ENCODE measurements at regions not wholly inside any gene's neighbourhood (a gene's known extent, or its start where the extent isn't known, plus 50 kb on each side); places are given as distances from the start of the nearest gene placed in this dataset.
A peak's percentile ranks its signal among the peaks of the same experiment; 100 is the strongest.

DNA sequence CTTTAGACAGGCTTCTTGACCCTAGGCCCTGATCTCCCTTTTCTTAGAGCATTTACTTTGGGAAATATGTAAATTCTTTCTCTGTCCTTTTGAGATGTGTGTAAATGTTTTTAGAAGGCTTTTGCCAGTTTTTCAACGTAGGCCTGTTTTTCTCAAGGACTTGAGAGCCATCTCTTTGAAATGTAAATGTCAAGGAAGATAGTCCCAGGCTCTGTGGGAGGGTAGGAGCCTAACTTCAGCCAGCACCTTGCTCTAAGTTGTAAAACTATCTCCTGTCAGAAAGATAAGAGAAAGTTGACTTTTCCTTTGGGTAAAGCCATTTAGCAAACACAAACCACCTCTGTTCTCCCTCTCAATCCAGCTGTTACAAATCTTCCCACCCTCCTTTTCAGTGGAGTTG lies 219.8 kb downstream of the RPS29 start:
- H3K27ac ChIP-seq = no peak overlapping the region
- H3K36me3 ChIP-seq = no peaks in the 10 kb centered on the region
- H3K4me1 ChIP-seq = no peaks in the 10 kb centered on the region
- H3K27me3 ChIP-seq = no peaks in the 10 kb centered on the region
- DNase-seq = no peak
- no peaks in the 10 kb centered on the region for H3K9me3 ChIP-seq (replicated peaks)
- no peak overlapping the region for H3K4me3 ChIP-seq

DNA sequence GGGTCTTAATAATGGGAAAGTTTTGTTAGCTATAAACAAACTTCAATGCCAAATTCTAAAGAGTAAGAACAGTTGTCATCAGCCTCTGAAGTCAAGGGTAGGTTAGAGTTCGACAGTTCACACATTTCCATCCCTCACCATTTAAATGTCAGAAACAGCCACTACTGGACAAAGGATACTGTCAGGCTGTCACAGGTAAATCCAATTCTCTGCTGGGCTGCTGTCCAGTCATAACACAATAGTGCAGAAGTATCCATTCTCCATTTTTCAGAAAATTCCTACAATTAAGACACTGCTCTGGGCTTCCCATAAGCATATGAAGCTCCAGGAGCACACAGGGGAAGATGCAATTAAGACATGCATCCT lies 221.4 kb downstream of the RPS29 start:
- no peaks in the 10 kb centered on the region for H3K9me3 ChIP-seq (replicated peaks)
- no peak overlapping the region for H3K27ac ChIP-seq
- no peak for DNase-seq
- H3K27me3 ChIP-seq = no peaks in the 10 kb centered on the region
- no peak overlapping the region for H3K4me3 ChIP-seq
- no peaks in the 10 kb centered on the region for H3K36me3 ChIP-seq
- no peaks in the 10 kb centered on the region for H3K4me1 ChIP-seq

DNA sequence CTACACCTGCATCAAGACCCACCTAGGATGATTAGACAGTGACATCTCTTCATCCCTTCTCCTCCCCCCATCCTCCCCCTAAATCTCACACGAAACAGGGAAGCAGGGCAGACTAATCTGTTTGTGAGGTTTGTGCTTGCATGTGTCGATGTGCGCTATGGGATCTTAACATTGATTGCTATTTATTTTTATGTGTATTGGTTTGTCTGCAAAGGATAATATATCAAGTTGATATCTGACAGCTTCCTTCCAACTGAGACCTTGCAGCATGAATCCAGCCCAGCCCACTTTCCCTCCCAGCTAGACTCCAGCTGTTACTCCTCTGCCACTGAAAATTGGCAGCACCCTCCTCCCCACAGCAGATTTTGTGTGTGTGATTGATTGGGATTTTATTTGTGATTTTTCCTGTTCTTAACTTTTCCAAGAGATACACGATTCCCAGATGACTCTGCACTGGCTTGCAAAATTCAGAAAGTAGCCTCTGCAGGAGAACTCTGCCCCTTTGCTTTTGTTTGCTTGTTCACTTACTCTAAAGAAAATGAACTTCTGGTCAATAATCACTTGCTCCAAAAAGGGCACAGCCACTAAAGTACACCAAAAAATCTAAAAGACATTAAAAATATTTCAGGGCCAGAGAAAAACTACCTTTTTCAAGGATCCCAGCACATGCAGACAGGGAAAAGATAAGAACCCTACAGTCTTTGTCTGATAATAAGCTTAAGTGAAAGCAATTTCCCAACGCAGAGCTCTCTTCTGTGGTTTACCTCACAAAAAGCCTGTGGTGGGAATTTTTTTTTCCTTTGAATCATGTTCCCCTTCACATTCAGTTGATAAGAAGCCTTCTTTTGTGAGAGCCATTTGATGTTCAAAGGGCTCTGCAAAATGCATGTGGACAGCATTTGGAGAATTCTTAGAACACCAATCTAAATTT lies 222.1 kb downstream of the RPS29 start:
- DNase-seq = no peak

DNA sequence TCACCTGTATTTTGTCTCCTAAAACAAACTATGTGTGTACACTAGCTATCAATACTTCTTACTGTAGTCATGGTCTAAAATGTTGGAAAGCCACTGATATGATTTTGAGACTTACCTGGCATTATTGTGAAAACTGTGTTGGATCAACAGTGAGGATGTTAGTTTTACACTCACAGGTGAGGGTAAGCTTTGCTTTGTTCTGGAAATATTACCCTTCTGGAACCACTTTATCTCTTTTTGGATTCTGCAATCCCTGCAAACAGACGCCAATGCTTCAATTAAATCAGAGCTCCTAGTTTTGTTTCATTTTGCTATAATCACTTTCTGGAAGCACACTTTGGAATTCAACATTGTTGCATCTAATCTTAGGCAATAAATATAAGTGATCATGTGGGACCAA lies 223.3 kb downstream of the RPS29 start:
- no peak overlapping the region for H3K27ac ChIP-seq
- no peaks in the 10 kb centered on the region for H3K9me3 ChIP-seq (replicated peaks)
- no peak for DNase-seq
- H3K36me3 ChIP-seq = no peaks in the 10 kb centered on the region
- H3K4me3 ChIP-seq = no peak overlapping the region
- no peaks in the 10 kb centered on the region for H3K27me3 ChIP-seq
- no peaks in the 10 kb centered on the region for H3K4me1 ChIP-seq

More for the DNA sequence above, 222.1 kb downstream of the RPS29 start:
- H3K4me1 ChIP-seq = no peaks in the 10 kb centered on the region
- no peaks in the 10 kb centered on the region for H3K27me3 ChIP-seq
- no peaks in the 10 kb centered on the region for H3K9me3 ChIP-seq (replicated peaks)
- H3K27ac ChIP-seq = no peak overlapping the region
- no peaks in the 10 kb centered on the region for H3K36me3 ChIP-seq
- H3K4me3 ChIP-seq = no peak overlapping the region

DNA sequence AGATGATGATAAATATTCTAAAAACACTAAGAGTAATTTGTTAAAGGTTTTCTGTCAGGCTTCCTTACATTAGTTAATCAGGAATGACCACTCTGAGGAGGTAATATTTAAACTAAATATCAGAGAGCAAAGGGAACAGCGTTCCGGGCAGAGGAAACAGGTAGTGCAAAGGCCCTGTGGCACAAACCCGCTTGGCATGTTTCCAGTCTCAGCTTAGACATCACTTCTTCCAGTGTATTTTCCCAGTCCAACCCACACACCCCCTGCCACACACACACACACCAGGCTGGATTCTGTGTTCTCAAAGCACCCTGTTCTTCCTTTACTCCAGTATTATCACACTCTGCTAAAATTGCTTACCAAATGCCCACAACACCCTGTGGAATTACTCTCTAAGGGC lies 247.1 kb downstream of the RPS29 start:
- H3K4me1 ChIP-seq = no peaks in the 10 kb centered on the region
- no peak for DNase-seq

GRCh38 chr14:49319810-49320209 lies 266.4 kb downstream of the RPS29 start:
- no peaks in the 10 kb centered on the region for H3K4me1 ChIP-seq
- no peaks in the 10 kb centered on the region for H3K27me3 ChIP-seq
- no peak for DNase-seq
- no peaks in the 10 kb centered on the region for H3K36me3 ChIP-seq
- H3K9me3 ChIP-seq (replicated peaks) = no peaks in the 10 kb centered on the region
- no peak overlapping the region for H3K27ac ChIP-seq
- H3K4me3 ChIP-seq = no peak overlapping the region

More for the DNA sequence above, 247.1 kb downstream of the RPS29 start:
- H3K9me3 ChIP-seq (replicated peaks) = no peaks in the 10 kb centered on the region
- no peak overlapping the region for H3K4me3 ChIP-seq
- no peaks in the 10 kb centered on the region for H3K27me3 ChIP-seq
- no peak overlapping the region for H3K27ac ChIP-seq
- no peaks in the 10 kb centered on the region for H3K36me3 ChIP-seq

- H3K4me1 ChIP-seq = no peaks in the 10 kb centered on the region
- no peak overlapping the region for H3K27ac ChIP-seq
- H3K4me3 ChIP-seq = no peak overlapping the region
- no peaks in the 10 kb centered on the region for H3K9me3 ChIP-seq (replicated peaks)
- no peak for DNase-seq
- no peaks in the 10 kb centered on the region for H3K36me3 ChIP-seq
- no peaks in the 10 kb centered on the region for H3K27me3 ChIP-seq
Observed at GRCh38 chr14:49315570-49315969, 270.6 kb downstream of the RPS29 start.

GRCh38 chr14:49314737-49315136 lies 271.4 kb downstream of the RPS29 start:
- no peaks in the 10 kb centered on the region for H3K36me3 ChIP-seq
- no peak overlapping the region for H3K4me3 ChIP-seq
- H3K27ac ChIP-seq = no peak overlapping the region
- no peaks in the 10 kb centered on the region for H3K9me3 ChIP-seq (replicated peaks)
- no peak for DNase-seq
- H3K4me1 ChIP-seq = no peaks in the 10 kb centered on the region
- no peaks in the 10 kb centered on the region for H3K27me3 ChIP-seq

DNA sequence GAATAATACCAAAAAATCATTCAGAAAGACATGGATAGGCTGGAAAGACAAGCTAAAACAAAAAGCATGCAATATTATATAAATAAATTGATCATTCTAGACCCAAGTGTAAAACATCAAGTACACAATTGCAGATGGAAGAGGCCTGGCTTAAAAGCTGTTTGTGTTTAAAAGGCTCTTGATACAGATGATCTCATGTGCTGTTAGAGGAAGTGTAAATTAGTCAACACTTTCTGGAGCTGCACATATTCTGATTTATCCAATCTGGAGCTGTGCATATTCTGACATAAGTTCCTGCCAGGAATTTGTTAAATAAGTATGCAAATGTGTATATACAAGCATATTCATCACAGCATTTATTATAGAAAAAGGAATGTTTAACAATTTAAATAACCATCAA lies 273.1 kb downstream of the RPS29 start:
- H3K36me3 ChIP-seq = no peaks in the 10 kb centered on the region
- no peak overlapping the region for H3K4me3 ChIP-seq
- H3K27ac ChIP-seq = no peak overlapping the region
- DNase-seq = no peak
- H3K4me1 ChIP-seq = no peaks in the 10 kb centered on the region
- no peaks in the 10 kb centered on the region for H3K27me3 ChIP-seq
- no peaks in the 10 kb centered on the region for H3K9me3 ChIP-seq (replicated peaks)

- Histone ChIP-seq H3K27ac (no peak overlapping the region), H3K4me3 (no peak overlapping the region), H3K9me3 (replicated peaks) (no peaks in the 10 kb centered on the region), H3K36me3 (no peaks in the 10 kb centered on the region), H3K4me1 (no peaks in the 10 kb centered on the region), H3K27me3 (no peaks in the 10 kb centered on the region)
- DNase-seq = no peak
Observed at GRCh38 chr14:49310298-49310697, 275.9 kb downstream of the RPS29 start.

DNA sequence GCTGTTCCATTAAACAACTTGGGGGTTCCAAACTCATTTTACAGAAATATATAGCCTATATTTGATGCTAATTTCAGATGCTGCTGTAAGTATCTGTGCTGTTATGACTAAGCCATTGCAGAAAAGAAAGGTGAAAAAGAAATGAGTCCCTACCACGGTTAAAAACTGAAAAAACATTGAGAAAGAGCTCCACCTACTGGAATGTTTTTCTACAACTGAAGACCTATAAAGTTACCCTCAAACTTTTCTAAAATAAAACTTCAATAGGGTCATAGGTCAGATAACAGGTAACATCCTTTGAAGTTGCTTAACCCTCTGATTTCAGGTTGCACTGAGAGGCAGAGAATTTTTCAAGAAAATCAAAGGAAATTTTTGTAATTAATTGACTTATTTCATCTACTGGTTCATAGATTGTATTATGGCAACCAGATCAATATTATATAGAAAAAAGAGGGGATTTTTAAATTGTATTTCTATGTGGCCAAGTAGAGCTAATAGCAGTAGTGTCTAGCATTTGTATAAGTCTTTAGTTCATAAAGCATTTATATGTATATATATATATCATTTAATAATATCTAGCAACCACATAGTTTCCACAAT lies 279.9 kb downstream of the RPS29 start:
- no peak overlapping the region for H3K27ac ChIP-seq
- no peaks in the 10 kb centered on the region for H3K36me3 ChIP-seq
- DNase-seq = peak in 1 of 2 experiments; percentile 53
- no peak overlapping the region for H3K4me3 ChIP-seq
- H3K27me3 ChIP-seq = no peaks in the 10 kb centered on the region
- no peaks in the 10 kb centered on the region for H3K9me3 ChIP-seq (replicated peaks)
- H3K4me1 ChIP-seq = no peaks in the 10 kb centered on the region

- Histone ChIP-seq H3K4me3 (no peak overlapping the region), H3K27ac (no peak overlapping the region), H3K4me1 (no peaks in the 10 kb centered on the region), H3K9me3 (replicated peaks) (no peaks in the 10 kb centered on the region), H3K27me3 (no peaks in the 10 kb centered on the region), H3K36me3 (no peaks in the 10 kb centered on the region)
- peak; percentile 27 to 67 for DNase-seq
Observed at GRCh38 chr14:49303946-49304516, 282.1 kb downstream of the RPS29 start.

DNA sequence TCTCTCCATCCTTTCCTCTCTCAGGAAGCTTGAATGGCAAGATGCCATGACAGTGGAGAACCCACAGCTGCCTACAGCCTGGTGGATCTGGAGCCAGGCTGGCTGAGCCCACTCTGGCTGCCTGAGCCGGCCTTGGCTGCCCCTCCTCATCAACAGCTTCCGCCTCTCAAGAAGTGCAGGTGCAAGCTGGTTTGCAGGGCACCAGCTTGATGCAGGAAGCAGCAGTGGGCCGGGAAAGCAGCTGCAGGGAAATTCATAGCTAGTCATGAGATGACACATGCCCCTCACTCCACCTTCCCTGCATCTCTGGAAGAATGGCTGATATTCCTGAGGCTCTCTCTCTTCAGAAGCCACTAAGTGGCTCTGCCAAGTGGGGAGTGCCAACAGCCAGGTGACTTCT lies 289.1 kb downstream of the RPS29 start:
- H3K4me1 ChIP-seq = no peaks in the 10 kb centered on the region
- no peaks in the 10 kb centered on the region for H3K36me3 ChIP-seq
- DNase-seq = no peak
- no peaks in the 10 kb centered on the region for H3K27me3 ChIP-seq
- no peak overlapping the region for H3K4me3 ChIP-seq
- H3K27ac ChIP-seq = no peak overlapping the region
- H3K9me3 ChIP-seq (replicated peaks) = no peaks in the 10 kb centered on the region

GRCh38 chr14:49294621-49295148 lies 291.5 kb downstream of the RPS29 start:
- no peak overlapping the region for H3K27ac ChIP-seq
- H3K27me3 ChIP-seq = no peaks in the 10 kb centered on the region
- H3K36me3 ChIP-seq = no peaks in the 10 kb centered on the region
- no peaks in the 10 kb centered on the region for H3K9me3 ChIP-seq (replicated peaks)
- no peaks in the 10 kb centered on the region for H3K4me1 ChIP-seq
- no peak for DNase-seq
- no peak overlapping the region for H3K4me3 ChIP-seq

DNA sequence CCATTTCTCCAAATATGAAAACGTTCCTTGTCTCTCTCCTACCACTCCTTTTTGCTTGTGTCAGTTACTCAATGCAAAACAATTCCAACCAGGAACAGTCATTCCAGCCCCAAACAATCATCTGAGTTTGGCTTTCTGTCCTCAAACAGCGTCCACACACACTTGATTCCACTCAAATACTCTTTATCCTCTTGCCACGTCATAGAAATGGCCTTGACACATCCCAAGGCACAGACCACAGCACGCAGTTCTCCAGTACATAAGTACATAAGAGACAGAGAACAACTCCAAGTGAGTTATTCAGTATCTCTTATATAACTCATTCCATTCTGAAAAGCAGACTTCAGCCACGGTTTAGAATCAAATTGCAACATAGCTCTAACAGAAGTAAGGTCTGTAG lies 299.2 kb downstream of the RPS29 start:
- Histone ChIP-seq H3K36me3 (no peaks in the 10 kb centered on the region), H3K4me1 (no peaks in the 10 kb centered on the region), H3K4me3 (no peak overlapping the region), H3K27me3 (no peaks in the 10 kb centered on the region), H3K9me3 (replicated peaks) (no peaks in the 10 kb centered on the region), H3K27ac (no peak overlapping the region)
- no peak for DNase-seq
